ENCODE measurements at regions not wholly inside any gene's neighbourhood (a gene's known extent, or its start where the extent isn't known, plus 50 kb on each side); places are given as distances from the start of the nearest gene placed in this dataset.
"Not testable (repeated sequence)": the region's sequence is repeated elsewhere in the genome, so short reads cannot be mapped to it uniquely, and the experiment has no call there.

GRCh38 chr17:63282455-63282854 is 163.7 kb downstream of the CYB561 start:
- no peak for DNase-seq (ENCODE audit: low read depth)
- TF ChIP-seq CTCF (IDR thresholded peaks at IDR 0.05; ENCODE audit: control insufficient read depth, extremely low read depth, insufficient read depth), result no peak

GRCh38 chr17:63285551-63285950 is 160.6 kb downstream of the CYB561 start:
- no peak for TF ChIP-seq CTCF (IDR thresholded peaks at IDR 0.05; ENCODE audit: control insufficient read depth, extremely low read depth, insufficient read depth)

More at GRCh38 chr17:63282455-63282854, 163.7 kb downstream of the CYB561 start:
- H3K4me3 ChIP-seq (ENCODE audit: low read depth, low read length), result no peak overlapping the region

GRCh38 chr17:63286254-63286653 is 159.9 kb downstream of the CYB561 start:
- H3K4me3 ChIP-seq (ENCODE audit: low read depth, low read length), result no peak overlapping the region
- no peak for TF ChIP-seq CTCF (IDR thresholded peaks at IDR 0.05; ENCODE audit: control insufficient read depth, extremely low read depth, insufficient read depth)
- no peak for DNase-seq (ENCODE audit: low read depth)

More at GRCh38 chr17:63285551-63285950, 160.6 kb downstream of the CYB561 start:
- DNase-seq (ENCODE audit: low read depth), result no peak
- H3K4me3 ChIP-seq (ENCODE audit: low read depth, low read length), result no peak overlapping the region

GRCh38 chr17:63287006-63287405 is 159.1 kb downstream of the CYB561 start:
- DNase-seq (ENCODE audit: low read depth); H3K4me3 ChIP-seq (ENCODE audit: low read depth, low read length): not testable (repeated sequence)

DNA sequence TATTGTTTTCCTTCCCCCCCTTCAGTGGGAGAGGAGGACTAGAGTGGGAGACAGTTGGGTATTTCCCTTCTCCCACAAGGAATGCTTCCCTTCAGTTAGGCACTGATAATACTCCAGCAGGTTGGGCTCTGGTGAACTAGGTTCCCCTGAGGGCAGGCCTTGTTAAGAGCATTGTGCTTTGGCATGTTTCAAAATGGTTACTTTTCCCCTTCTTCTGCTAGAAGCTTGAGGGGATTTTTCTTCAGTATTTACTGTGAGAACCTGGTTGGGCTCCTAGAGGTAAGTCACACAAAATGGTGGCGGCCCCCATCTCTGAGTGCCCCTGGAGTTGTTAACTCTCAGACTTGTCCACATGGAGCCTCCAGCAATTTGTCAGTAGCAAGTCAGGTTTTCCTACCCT is 156.2 kb downstream of the CYB561 start:
- no peak for DNase-seq (ENCODE audit: low read depth)
- no peak for TF ChIP-seq CTCF (IDR thresholded peaks at IDR 0.05; ENCODE audit: control insufficient read depth, extremely low read depth, insufficient read depth)

GRCh38 chr17:63290351-63290750 is 155.8 kb downstream of the CYB561 start:
- TF ChIP-seq CTCF (IDR thresholded peaks at IDR 0.05; ENCODE audit: control insufficient read depth, extremely low read depth, insufficient read depth), result no peak
- no peak for DNase-seq (ENCODE audit: low read depth)
- no peak overlapping the region for H3K4me3 ChIP-seq (ENCODE audit: low read depth, low read length)

More for the DNA sequence above, 156.2 kb downstream of the CYB561 start:
- no peak overlapping the region for H3K4me3 ChIP-seq (ENCODE audit: low read depth, low read length)

- no peak overlapping the region for H3K4me3 ChIP-seq (ENCODE audit: low read depth, low read length)
- peak; percentile 7 for DNase-seq (ENCODE audit: low read depth)
- TF ChIP-seq CTCF (IDR thresholded peaks at IDR 0.05; ENCODE audit: control insufficient read depth, extremely low read depth, insufficient read depth), result no peak
These were observed 155.3 kb downstream of the CYB561 start for GRCh38 chr17:63290784-63291183.
